ENCODE measurements at regions not wholly inside any gene's neighbourhood (a gene's known extent, or its start where the extent isn't known, plus 50 kb on each side); places are given as distances from the start of the nearest gene placed in this dataset.

GRCh38 chr2:7745369-7745768, 828.2 kb downstream of the RNF144A start:
- TF ChIP-seq YY1 (IDR thresholded peaks at IDR 0.05; ENCODE audit: insufficient read depth, insufficient read length), result no peak
- TF ChIP-seq SUZ12 (IDR thresholded peaks at IDR 0.05; ENCODE audit: extremely low read depth, insufficient read depth, insufficient read length), result no peak
- TF ChIP-seq ZNF274 (IDR thresholded peaks at IDR 0.05; ENCODE audit: low read depth, low read length), result no peak

Data from NT2/D1 (cell line).